SKM-1 (cell line): ENCODE measurements at regions not wholly inside any gene's neighbourhood (a gene's known extent, or its start where the extent isn't known, plus 50 kb on each side); places are given as distances from the start of the nearest gene placed in this dataset.

Source experiments
- DNase-seq: peaks from one replicate; lab custom pipeline; 2025; ENCODE audit not compliant: unreplicated experiment; lab: John Stamatoyannopoulos, UW

GRCh38 chr4:182189103-182189878 is 53.9 kb upstream of the TENM3 start:
- DNase-seq, result no peak

GRCh38 chr4:182190306-182190705 is 52.9 kb upstream of the TENM3 start:
- no peak for DNase-seq

- no peak for DNase-seq
These were observed 50.6 kb upstream of the TENM3 start for GRCh38 chr4:182192511-182193181.

GRCh38 chr4:182193311-182193710 is 49.9 kb upstream of the TENM3 start:
- DNase-seq, result no peak
